Body of pancreas (tissue), 4 donors: ENCODE measurements at regions not wholly inside any gene's neighbourhood (a gene's known extent, or its start where the extent isn't known, plus 50 kb on each side); places are given as distances from the start of the nearest gene placed in this dataset.

Source experiments
- ATAC-seq: fragments of 150-250 bp; one replicate; pipeline ENCODE4 v1.9.1; 2016
- DNase-seq, 4 donors: peaks; one replicate each; pipeline ENCODE4 v3.0.0-alpha.2; 2019
- H3K27ac ChIP-seq, 4 donors: fragments of 200-600 bp; sonication (generic); 1 replicate in 3 of 4; 2 replicates in 1 of 4; pipeline versions ENCODE4 v1.5.1 to v1.6.1; 2016 to 2019; ENCODE audit warnings: mild to moderate bottlenecking in 1 of 4, mixed read lengths in 1 of 4, moderate library complexity in 1 of 4
- H3K27me3 ChIP-seq, 2 donors: fragments of 200-600 bp; sonication (generic); one replicate each; pipeline ENCODE4 v1.6.0; 2016; ENCODE audit warnings: mild to moderate bottlenecking in 1 of 2
- H3K36me3 ChIP-seq, 2 donors: fragments of 200-600 bp; sonication (generic); replicated peaks in 1 of 2; 2 replicates each; pipeline ENCODE4 v1.5.1; 2016; ENCODE audit warnings: low read depth in 2 of 2; ENCODE audit not compliant: insufficient read depth in 1 of 2
- H3K4me1 ChIP-seq: fragments of 200-600 bp; sonication (generic); one replicate; pipeline ENCODE4 v1.6.0; 2016
- H3K4me3 ChIP-seq, 2 donors: fragments of 200-600 bp; sonication (generic); 1 replicate in 1 of 2; 2 replicates in 1 of 2; pipeline ENCODE4 v1.5.1; 2016 to 2019
- H3K9me3 ChIP-seq, 3 donors: fragments of 200-600 bp; sonication (generic); 1 replicate in 2 of 3; 2 replicates in 1 of 3; pipeline ENCODE4 v1.5.1; 2016
- CTCF ChIP-seq, 7 experiments: fragments of 450-650 bp in 4 of 7; fragments of 200-600 bp in 3 of 7; sonication (generic) in 3 of 7; IDR thresholded peaks; one replicate each; pipeline ENCODE4 v1.5.1; 2016 to 2019; ENCODE audit warnings: antibody characterized with exemption in 7 of 7
- POLR2A ChIP-seq, 3 donors: fragments of 450-650 bp; IDR thresholded peaks; one replicate each; pipeline ENCODE4 v1.6.1; 2016; ENCODE audit warnings: antibody characterized with exemption in 3 of 3, mild to moderate bottlenecking in 2 of 3
- WGBS, 2 donors: methylation state at CpG; one replicate each; pipeline ENCODE4 v1.1.5; 2017; 5-methylcytosine and 5-hydroxymethylcytosine counted together
- intact Hi-C: fragments of 100-400 bp; cut with DNase I; formaldehyde crosslinking; loops from one replicate; pipeline ENCODE4 v1.15.1; 2023

- WGBS, 2 donors, result 60 to 72% methylated on average over 6 to 7 of the region's 7 CpGs
- Histone ChIP-seq H3K36me3 (no peaks in the 10 kb centered on the region), H3K27me3 (no peaks in the 10 kb centered on the region), H3K27ac (no peak overlapping the region), H3K4me1 (no peaks in the 10 kb centered on the region), H3K9me3 (no peaks in the 10 kb centered on the region), H3K4me3 (no peak overlapping the region)
- intact Hi-C loops, result no loop called here
- ATAC-seq (no peak), DNase-seq (no peak)
- TF ChIP-seq POLR2A (IDR thresholded peaks at IDR 0.05) (no peak), CTCF (IDR thresholded peaks at IDR 0.05) (no peak)
Measured at GRCh38 chr11:31967404-31968130, 123.3 kb upstream of the RCN1 start.

- no peak overlapping the region for H3K4me3 ChIP-seq
- no peaks in the 10 kb centered on the region for H3K9me3 ChIP-seq
- no peak overlapping the region for H3K27ac ChIP-seq
- H3K36me3 ChIP-seq, result no peaks in the 10 kb centered on the region
- WGBS, 2 donors, result 60 to 73% methylated on average over 9 of the region's 9 CpGs
- intact Hi-C loops, result no loop called here
- no peaks in the 10 kb centered on the region for H3K4me1 ChIP-seq
- ATAC-seq, result no peak
- no peaks in the 10 kb centered on the region for H3K27me3 ChIP-seq
- no peak for DNase-seq
- TF ChIP-seq CTCF (IDR thresholded peaks at IDR 0.05) (no peak), POLR2A (IDR thresholded peaks at IDR 0.05) (no peak)
Measured at GRCh38 chr11:31966846-31967245, 124.0 kb upstream of the RCN1 start.

GRCh38 chr11:31964181-31964580 is 126.7 kb upstream of the RCN1 start:
- H3K4me3 ChIP-seq, result no peak overlapping the region
- intact Hi-C loops, result no loop called here
- H3K27ac ChIP-seq, result no peak overlapping the region
- H3K27me3 ChIP-seq, result no peaks in the 10 kb centered on the region
- no peaks in the 10 kb centered on the region for H3K4me1 ChIP-seq
- no peak for ATAC-seq
- WGBS, 2 donors, result 62 to 72% methylated on average over 3 of the region's 3 CpGs
- no peaks in the 10 kb centered on the region for H3K36me3 ChIP-seq
- no peak for DNase-seq
- no peaks in the 10 kb centered on the region for H3K9me3 ChIP-seq
- TF ChIP-seq POLR2A (IDR thresholded peaks at IDR 0.05), result no peak
- no peak for TF ChIP-seq CTCF (IDR thresholded peaks at IDR 0.05)

- Histone ChIP-seq H3K27ac (no peak overlapping the region), H3K4me3 (no peak overlapping the region), H3K9me3 (no peaks in the 10 kb centered on the region), H3K4me1 (no peaks in the 10 kb centered on the region), H3K27me3 (no peaks in the 10 kb centered on the region), H3K36me3 (no peaks in the 10 kb centered on the region)
- no peak for ATAC-seq
- TF ChIP-seq CTCF (IDR thresholded peaks at IDR 0.05) (no peak), POLR2A (IDR thresholded peaks at IDR 0.05) (no peak)
- intact Hi-C loops, result no loop called here
- no peak for DNase-seq
- WGBS, 2 donors, result 42 to 62% methylated on average over 4 of the region's 4 CpGs
Measured at GRCh38 chr11:31960126-31960525, 130.7 kb upstream of the RCN1 start.

GRCh38 chr11:31959716-31960115 is 131.2 kb upstream of the RCN1 start:
- DNase-seq (no peak), ATAC-seq (no peak)
- H3K27ac ChIP-seq, result no peak overlapping the region
- WGBS, 2 donors, result 69 to 71% methylated on average over 6 of the region's 6 CpGs
- no peaks in the 10 kb centered on the region for H3K4me1 ChIP-seq
- no peaks in the 10 kb centered on the region for H3K9me3 ChIP-seq
- H3K27me3 ChIP-seq, result no peaks in the 10 kb centered on the region
- no peak for TF ChIP-seq POLR2A (IDR thresholded peaks at IDR 0.05)
- H3K4me3 ChIP-seq, result no peak overlapping the region
- intact Hi-C loops, result no loop called here
- no peaks in the 10 kb centered on the region for H3K36me3 ChIP-seq
